Right cardiac atrium (tissue), 5 donors: ENCODE measurements at regions not wholly inside any gene's neighbourhood (a gene's known extent, or its start where the extent isn't known, plus 50 kb on each side); places are given as distances from the start of the nearest gene placed in this dataset.
A peak's percentile ranks its signal among the peaks of the same experiment; 100 is the strongest.
"Not testable (repeated sequence)": the region's sequence is repeated elsewhere in the genome, so short reads cannot be mapped to it uniquely, and the experiment has no call there.

Experiments used
- ATAC-seq, 2 donors: fragments of 200-7000 bp; cut with Tn5 transposase; one replicate each; pipeline versions ENCODE4 v1.8.0 to v1.9.1; 2020; ENCODE audit warnings: moderate library complexity in 2 of 2, mild to moderate bottlenecking in 1 of 2
- DNase-seq, 3 donors: peaks; one replicate each; pipeline ENCODE4 v3.0.0-alpha.2; 2020
- H3K27ac ChIP-seq: one replicate; pipeline ENCODE4 v1.5.1; 2013; ENCODE audit warnings: mild to moderate bottlenecking, low read length, control low read depth, moderate library complexity
- H3K27me3 ChIP-seq: one replicate; pipeline ENCODE4 v1.6.1; 2013; ENCODE audit not compliant: control insufficient read depth, insufficient read depth
- H3K4me1 ChIP-seq: one replicate; pipeline ENCODE4 v1.6.1; 2013; ENCODE audit warnings: low read length; ENCODE audit not compliant: control insufficient read depth, insufficient read depth
- H3K4me3 ChIP-seq: one replicate; pipeline ENCODE4 v1.5.1; 2013; ENCODE audit warnings: low read length, control low read depth
- H3K9me3 ChIP-seq: one replicate; pipeline ENCODE4 v1.6.1; 2013; ENCODE audit warnings: low read length; ENCODE audit not compliant: control insufficient read depth
- WGBS: extraction: QIAGEN DNeasy Blood & Tissue Kit; methylation state at CpG from one replicate; pipeline ENCODE4 v1.1.7; 2013; 5-methylcytosine and 5-hydroxymethylcytosine counted together
- intact Hi-C, 4 donors: fragments of 100-400 bp; cut with DNase I; formaldehyde crosslinking; loops; one replicate each; pipeline versions ENCODE4 v1.11.0 to v1.14.0; 2022 to 2023
- donor health status: healthy with polysubstance abuse.
- donor health status: DM: no; HTN: yes; CAD: no.
- donor health status: DM: no; HTN: no; CAD: no.
- donor health status: DM: no; HTN: yes; CAD: no; lungs with severe emphysema.
- donor health status: DM: yes; HTN: yes; CAD: no.

GRCh38 chr11:29100967-29101366 is 915.9 kb downstream of the KCNA4 start:
- no peak overlapping the region for H3K4me3 ChIP-seq
- no peaks in the 10 kb centered on the region for H3K9me3 ChIP-seq
- H3K4me1 ChIP-seq, result no peaks in the 10 kb centered on the region
- no peak for ATAC-seq
- 70% methylated on average over 3 of the region's 3 CpGs for WGBS
- no peaks in the 10 kb centered on the region for H3K27me3 ChIP-seq
- no peak for DNase-seq
- no peak overlapping the region for H3K27ac ChIP-seq
- intact Hi-C loops, result no loop called here

- intact Hi-C loops, result no loop called here
- ATAC-seq, result no peak
- no peaks in the 10 kb centered on the region for H3K4me1 ChIP-seq
- H3K9me3 ChIP-seq, result no peaks in the 10 kb centered on the region
- no peak for DNase-seq
- 85% methylated on average over 1 of the region's 1 CpG for WGBS
- H3K27me3 ChIP-seq, result no peaks in the 10 kb centered on the region
- no peak overlapping the region for H3K4me3 ChIP-seq
- no peak overlapping the region for H3K27ac ChIP-seq
Observed at GRCh38 chr11:29095821-29096220, 921.0 kb downstream of the KCNA4 start.

GRCh38 chr11:29093416-29094120 is 923.3 kb downstream of the KCNA4 start:
- no peak for DNase-seq
- WGBS, result 88% methylated on average over 1 of the region's 1 CpG
- Histone ChIP-seq H3K4me3 (no peak overlapping the region), H3K27me3 (no peaks in the 10 kb centered on the region), H3K9me3 (no peaks in the 10 kb centered on the region), H3K27ac (no peak overlapping the region), H3K4me1 (no peaks in the 10 kb centered on the region)
- intact Hi-C loops, result no loop called here
- ATAC-seq, result no peak

GRCh38 chr11:29087200-29087812 is 929.5 kb downstream of the KCNA4 start:
- intact Hi-C loops, result no loop called here
- no peaks in the 10 kb centered on the region for H3K4me1 ChIP-seq
- WGBS, result 4% methylated on average over 1 of the region's 1 CpG
- H3K27me3 ChIP-seq, result no peaks in the 10 kb centered on the region
- DNase-seq (no peak), ATAC-seq (no peak)
- H3K4me3 ChIP-seq, result no peak overlapping the region
- no peaks in the 10 kb centered on the region for H3K9me3 ChIP-seq
- H3K27ac ChIP-seq, result no peak overlapping the region

GRCh38 chr11:29075726-29076125 is 941.1 kb downstream of the KCNA4 start:
- Histone ChIP-seq H3K27ac (no peak overlapping the region), H3K27me3 (no peaks in the 10 kb centered on the region), H3K4me3 (no peak overlapping the region), H3K9me3 (no peaks in the 10 kb centered on the region), H3K4me1 (no peaks in the 10 kb centered on the region)
- DNase-seq (no peak), ATAC-seq (no peak)
- intact Hi-C loops, result no loop called here
- WGBS, result 94% methylated on average over 2 of the region's 2 CpGs

- Histone ChIP-seq H3K4me1 (no peaks in the 10 kb centered on the region), H3K4me3 (no peak overlapping the region), H3K27me3 (no peaks in the 10 kb centered on the region), H3K9me3 (no peaks in the 10 kb centered on the region), H3K27ac (no peak overlapping the region)
- DNase-seq (no peak), ATAC-seq (no peak)
- WGBS, result 78% methylated on average over 3 of the region's 3 CpGs
- intact Hi-C loops, result no loop called here
Observed at GRCh38 chr11:29063630-29064361, 953.0 kb downstream of the KCNA4 start.

- Histone ChIP-seq H3K27me3 (no peaks in the 10 kb centered on the region), H3K4me3 (no peak overlapping the region), H3K9me3 (no peaks in the 10 kb centered on the region), H3K27ac (no peak overlapping the region), H3K4me1 (no peaks in the 10 kb centered on the region)
- ATAC-seq (no peak), DNase-seq (no peak)
- intact Hi-C loops, result no loop called here
Observed at GRCh38 chr11:29061452-29061851, 953.3 kb downstream of the METTL15 start.

- ATAC-seq, H3K9me3 ChIP-seq, H3K27me3 ChIP-seq, H3K4me3 ChIP-seq, H3K4me1 ChIP-seq, intact Hi-C loops, H3K27ac ChIP-seq: not testable (repeated sequence)
- peak in 1 of 3 donors; percentile 14 for DNase-seq
- 72% methylated on average over 2 of the region's 2 CpGs for WGBS
Observed at GRCh38 chr11:29056487-29056886, 948.3 kb downstream of the METTL15 start.

GRCh38 chr11:29051935-29052334 is 943.7 kb downstream of the METTL15 start:
- Histone ChIP-seq H3K27me3 (no peaks in the 10 kb centered on the region), H3K9me3 (no peaks in the 10 kb centered on the region), H3K4me1 (no peaks in the 10 kb centered on the region), H3K4me3 (no peak overlapping the region), H3K27ac (no peak overlapping the region)
- ATAC-seq (no peak), DNase-seq (no peak)
- intact Hi-C loops, result no loop called here
- WGBS, result 89% methylated on average over 1 of the region's 1 CpG

- H3K27me3 ChIP-seq, H3K9me3 ChIP-seq, intact Hi-C loops, H3K4me1 ChIP-seq, H3K27ac ChIP-seq, ATAC-seq, H3K4me3 ChIP-seq: not testable (repeated sequence)
- DNase-seq, result peak in 1 of 3 donors; percentile 21
- 81% methylated on average over 11 of the region's 11 CpGs for WGBS
Observed at GRCh38 chr11:29050962-29051361, 942.8 kb downstream of the METTL15 start.

GRCh38 chr11:29040489-29040888 is 932.3 kb downstream of the METTL15 start:
- Histone ChIP-seq H3K27me3 (no peaks in the 10 kb centered on the region), H3K4me1 (no peaks in the 10 kb centered on the region), H3K9me3 (no peaks in the 10 kb centered on the region), H3K4me3 (no peak overlapping the region), H3K27ac (no peak overlapping the region)
- ATAC-seq, result no peak
- DNase-seq, result no peak
- intact Hi-C loops, result no loop called here
